ENCODE measurements at regions not wholly inside any gene's neighbourhood (a gene's known extent, or its start where the extent isn't known, plus 50 kb on each side); places are given as distances from the start of the nearest gene placed in this dataset.

DNA sequence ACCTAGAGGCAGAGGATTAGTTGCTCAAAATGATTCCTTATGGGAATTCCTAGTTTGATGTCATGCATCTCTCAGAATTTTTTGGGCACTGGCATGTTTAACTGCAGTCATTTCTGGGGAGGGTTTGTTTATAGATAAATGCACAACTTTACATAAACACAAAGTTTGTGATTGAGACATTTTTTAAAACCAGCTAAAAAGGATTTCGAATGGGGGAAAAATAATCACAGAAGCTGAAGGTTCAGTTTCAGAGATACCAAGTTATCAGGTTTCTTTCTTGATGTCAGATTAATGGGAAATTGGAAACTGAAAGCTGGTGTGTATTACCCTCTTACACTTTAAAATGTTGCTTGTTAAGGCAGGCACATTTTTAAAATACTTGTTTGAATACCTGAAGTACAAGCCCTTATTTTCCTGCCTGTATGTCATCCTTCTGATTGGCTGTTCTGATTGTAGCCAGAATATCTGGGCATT lies 72.1 kb downstream of the DISP1 start (continued):
- TF ChIP-seq CTCF (IDR thresholded peaks at IDR 0.05): no peak

DNA sequence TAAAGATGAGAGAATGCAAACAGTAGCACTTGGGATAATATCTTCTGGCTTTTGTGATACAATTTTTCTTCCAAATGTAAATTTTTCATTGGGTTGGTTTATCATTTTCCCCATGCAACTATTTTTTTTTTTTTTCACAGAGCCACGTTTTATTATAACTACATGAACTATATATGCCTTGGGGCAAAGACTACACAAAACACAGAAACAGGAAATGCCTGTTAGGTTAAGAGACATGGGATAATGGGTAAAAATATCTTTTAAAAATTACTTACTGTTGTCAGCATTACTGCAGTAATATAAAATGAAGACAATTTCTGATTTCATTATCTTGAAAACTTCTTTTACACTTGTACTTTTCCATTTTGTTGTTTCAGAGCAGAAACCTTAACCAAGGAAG lies 74.6 kb downstream of the DISP1 start:
- H3K4me1 ChIP-seq: peaks cover 8% of the 10 kb centered on the region; the same call in 1 of the 3 replicates
- DNase-seq (ENCODE audit: low read depth in 1 of 2, low spot score in 1 of 2) (no peak), ATAC-seq (no peak), FAIRE-seq (no peak)
- POLR2A ChIA-PET: no interaction called here
- H3K4me3 ChIP-seq: no peak overlapping the region
- no peak overlapping the region for H3K27ac ChIP-seq
- no peaks in the 10 kb centered on the region for H3K9me3 ChIP-seq
- TF ChIP-seq BHLHE40 (IDR thresholded peaks at IDR 0.05; ENCODE audit: low read depth, low read length) (no peak), USF2 (IDR thresholded peaks at IDR 0.05) (no peak), JUNB (IDR thresholded peaks at IDR 0.05) (no peak), NPAS2 (CRISPR knock-in tag; IDR thresholded peaks at IDR 0.05; ENCODE audit: borderline replicate concordance) (no peak), ZFP36 (IDR thresholded peaks at IDR 0.05; ENCODE audit: borderline replicate concordance, partially characterized antibody) (no peak), MYC (IDR thresholded peaks at IDR 0.05; ENCODE audit: borderline replicate concordance, low read length) (no peak), CTCF (IDR thresholded peaks at IDR 0.05) (no peak), HOXB5 (CRISPR knock-in tag; IDR thresholded peaks at IDR 0.05) (no peak), CHD2 (IDR thresholded peaks at IDR 0.05; ENCODE audit: low read length, partially characterized antibody) (no peak)
- WGBS (ENCODE audit: missing lambda C conversion rate): 36% methylated on average over 1 of the region's 1 CpG
- H3K4me2 ChIP-seq: no peak overlapping the region
- CTCF ChIA-PET: interaction anchor here (0.7 kb wide), 1 partner anchor 62 kb away, joined by 3 read pairs; no protein-coding TSS in a partner anchor

- TF ChIP-seq KDM5A (IDR thresholded peaks at IDR 0.05): no peak
- TF ChIP-seq JUNB (IDR thresholded peaks at IDR 0.05): no peak
- no peak for TF ChIP-seq RARB (CRISPR knock-in tag; IDR thresholded peaks at IDR 0.05)
- no peak for TF ChIP-seq HOXB13 (CRISPR knock-in tag; IDR thresholded peaks at IDR 0.05; ENCODE audit: low read depth)
- TF ChIP-seq REST (IDR thresholded peaks at IDR 0.05): no peak
- TF ChIP-seq MYC (IDR thresholded peaks at IDR 0.05; ENCODE audit: borderline replicate concordance, low read length): no peak
- no peak for TF ChIP-seq GATA3 (IDR thresholded peaks at IDR 0.05; ENCODE audit: borderline replicate concordance)
- no peak for TF ChIP-seq ZC3H11A (IDR thresholded peaks at IDR 0.05)
- no peak for TF ChIP-seq FOSL2 (IDR thresholded peaks at IDR 0.05)
- TF ChIP-seq FOSL2 (CRISPR knock-in tag; IDR thresholded peaks at IDR 0.05): no peak
- TF ChIP-seq CBX2 (IDR thresholded peaks at IDR 0.05; ENCODE audit: borderline replicate concordance, low read depth): no peak
- no peak for TF ChIP-seq SREBF2 (IDR thresholded peaks at IDR 0.05)
- H3K4me3 ChIP-seq: no peak overlapping the region
- FAIRE-seq (no peak), ATAC-seq (no peak), DNase-seq (ENCODE audit: low read depth in 1 of 2, low spot score in 1 of 2) (no peak)
- CTCF ChIA-PET: interaction anchor here (1.0 kb wide), 1 partner anchor 191 kb away, joined by 3 read pairs; no protein-coding TSS in a partner anchor
- H3K4me2 ChIP-seq: no peak overlapping the region
- no peak overlapping the region for H3K27ac ChIP-seq
- peaks cover 8% of the 10 kb centered on the region; the same call in 1 of the 3 replicates for H3K4me1 ChIP-seq
- POLR2A ChIA-PET: no interaction called here
- no peaks in the 10 kb centered on the region for H3K9me3 ChIP-seq
- 87% methylated on average over 2 of the region's 2 CpGs for whole genome bisulfite sequencing (ENCODE audit: missing lambda C conversion rate)
Observed at GRCh38 chr1:222890716-222891115, 75.9 kb downstream of the DISP1 start.
